ENCODE measurements at regions not wholly inside any gene's neighbourhood (a gene's known extent, or its start where the extent isn't known, plus 50 kb on each side); places are given as distances from the start of the nearest gene placed in this dataset.

GRCh38 chr11:43614214-43614613 lies 66.3 kb upstream of the HSD17B12 start:
- TF ChIP-seq CTCF (IDR thresholded peaks at IDR 0.05; ENCODE audit: low read depth, low read length, missing input control) (no peak), EGR1 (IDR thresholded peaks at IDR 0.05; ENCODE audit: low read depth in 2 of 2) (no peak), REST (IDR thresholded peaks at IDR 0.05) (no peak), YY1 (IDR thresholded peaks at IDR 0.05) (no peak), RAD21 (IDR thresholded peaks at IDR 0.05) (no peak), TAF1 (conservative IDR thresholded peaks at IDR 0.05) (no peak), JUND (IDR thresholded peaks at IDR 0.05) (no peak), ATF3 (IDR thresholded peaks at IDR 0.05) (no peak), FOXA2 (IDR thresholded peaks at IDR 0.05) (no peak), GABPA (IDR thresholded peaks at IDR 0.05 in 1 of 2, conservative IDR thresholded peaks at IDR 0.05 in 1 of 2) (no peak), SP1 (IDR thresholded peaks at IDR 0.05) (no peak)

Data from liver (tissue), 3 donors.